ENCODE measurements at regions not wholly inside any gene's neighbourhood (a gene's known extent, or its start where the extent isn't known, plus 50 kb on each side); places are given as distances from the start of the nearest gene placed in this dataset.
"Not testable (repeated sequence)": the region's sequence is repeated elsewhere in the genome, so short reads cannot be mapped to it uniquely, and the experiment has no call there.

DNA sequence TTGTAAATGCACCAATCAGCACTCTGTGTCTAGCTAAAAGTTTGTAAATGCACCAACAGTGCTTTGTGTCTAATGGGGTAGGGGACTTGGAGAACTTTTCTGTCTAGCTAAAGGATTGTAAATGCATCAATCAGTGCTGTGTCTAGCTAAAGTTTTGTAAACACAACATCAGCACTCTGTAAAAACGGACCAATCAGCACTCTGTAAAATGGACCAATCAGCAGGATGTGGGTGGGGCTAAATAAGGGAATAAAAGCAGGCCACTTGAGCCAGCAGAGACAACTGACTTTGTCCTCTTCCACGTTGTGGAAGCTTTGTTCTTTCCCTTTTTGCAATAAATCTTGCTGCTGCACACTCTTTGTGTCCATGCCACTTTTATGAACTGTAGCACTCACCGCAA is 346.3 kb downstream of the LMBRD1 start:
- not testable (repeated sequence) for TF ChIP-seq CTCF (IDR thresholded peaks at IDR 0.05; ENCODE audit: low read depth, low read length, poor library complexity, severe bottlenecking); EZH2phosphoT487 (IDR thresholded peaks at IDR 0.05; ENCODE audit: borderline replicate concordance, low read length)
